ENCODE measurements at regions not wholly inside any gene's neighbourhood (a gene's known extent, or its start where the extent isn't known, plus 50 kb on each side); places are given as distances from the start of the nearest gene placed in this dataset.

GRCh38 chr3:26091626-26092025 is 301.7 kb downstream of the OXSM start:
- TF ChIP-seq CTCF (IDR thresholded peaks at IDR 0.05) (no peak), POLR2A (IDR thresholded peaks at IDR 0.05) (no peak)
